ENCODE measurements at regions not wholly inside any gene's neighbourhood (a gene's known extent, or its start where the extent isn't known, plus 50 kb on each side); places are given as distances from the start of the nearest gene placed in this dataset.

DNA sequence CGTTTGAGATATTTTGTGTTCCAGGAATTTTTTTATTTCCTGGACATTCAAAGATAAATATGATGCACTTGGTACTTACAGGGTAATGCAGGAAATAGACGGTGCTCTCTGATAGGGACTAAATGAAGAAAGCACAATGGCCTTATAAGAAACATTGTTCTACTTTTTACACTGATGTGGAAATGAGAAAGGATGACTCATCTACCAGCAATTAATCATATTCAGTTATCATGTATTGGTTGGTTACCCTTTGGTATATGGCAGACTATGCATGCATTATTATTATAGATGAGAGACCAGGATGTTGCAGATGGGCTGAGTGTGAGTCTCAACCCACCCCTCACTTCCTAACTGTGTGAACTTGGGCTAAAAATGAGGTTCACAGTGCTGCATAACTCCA, 222.2 kb downstream of the FLRT2 start:
- H3K9me3 ChIP-seq (ENCODE audit: control extremely low read depth in 1 of 5, control insufficient read depth in 4 of 5, insufficient read depth in 2 of 5, low read depth in 1 of 5, low read length in 4 of 5): peaks cover 0 to 7% (median 0%) of the 10 kb centered on the region in 5 experiments
- no peak overlapping the region for H3K27ac ChIP-seq (ENCODE audit: insufficient read depth in 1 of 2, low read depth in 1 of 2, low read length in 2 of 2, poor library complexity in 1 of 2, severe bottlenecking in 2 of 2)
- no peak overlapping the region for H3K4me3 ChIP-seq (ENCODE audit: control insufficient read depth in 1 of 7, extremely low read depth in 1 of 7, insufficient read depth in 4 of 7, low read depth in 2 of 7, low read length in 6 of 7)
- no peaks in the 10 kb centered on the region for H3K4me1 ChIP-seq (ENCODE audit: control extremely low read depth in 1 of 4, control insufficient read depth in 4 of 4, insufficient read depth in 4 of 4, low read length in 3 of 4)
- no CpG with 5 or more reads among the region's 2 CpGs for WGBS (ENCODE audit: insufficient coverage)
- H3K36me3 ChIP-seq (ENCODE audit: control insufficient read depth in 4 of 4, insufficient read depth in 4 of 4, low read length in 3 of 4): no peaks in the 10 kb centered on the region
- CTCF ChIA-PET: no interaction called here
- POLR2A ChIA-PET: no interaction called here
- DNase-seq: no peak
- no peaks in the 10 kb centered on the region for H3K27me3 ChIP-seq (replicated peaks in 2 of 5; ENCODE audit: control insufficient read depth in 4 of 5, insufficient read depth in 5 of 5, low read length in 4 of 5)

DNA sequence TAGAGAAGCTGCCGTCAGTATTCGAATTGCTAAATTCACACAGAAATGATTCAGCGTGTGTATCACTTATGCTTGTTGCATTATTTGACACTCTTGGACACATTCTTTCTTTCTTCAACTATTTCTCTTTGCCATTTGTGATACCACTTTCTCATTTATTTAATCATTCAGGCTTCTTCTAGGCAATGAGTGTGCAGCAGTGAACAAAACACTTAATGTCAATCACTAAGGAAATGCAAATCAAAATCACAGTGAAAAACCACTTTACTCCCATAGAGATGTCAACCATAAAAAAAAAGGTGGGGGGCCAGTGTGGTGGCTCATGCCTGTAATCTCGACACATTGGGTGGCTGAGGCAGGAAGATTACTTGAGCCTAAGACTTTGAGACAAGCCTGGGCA, 214.6 kb downstream of the FLRT2 start:
- 100% methylated on average over 4 of the region's 4 CpGs for WGBS (ENCODE audit: insufficient coverage)

DNA sequence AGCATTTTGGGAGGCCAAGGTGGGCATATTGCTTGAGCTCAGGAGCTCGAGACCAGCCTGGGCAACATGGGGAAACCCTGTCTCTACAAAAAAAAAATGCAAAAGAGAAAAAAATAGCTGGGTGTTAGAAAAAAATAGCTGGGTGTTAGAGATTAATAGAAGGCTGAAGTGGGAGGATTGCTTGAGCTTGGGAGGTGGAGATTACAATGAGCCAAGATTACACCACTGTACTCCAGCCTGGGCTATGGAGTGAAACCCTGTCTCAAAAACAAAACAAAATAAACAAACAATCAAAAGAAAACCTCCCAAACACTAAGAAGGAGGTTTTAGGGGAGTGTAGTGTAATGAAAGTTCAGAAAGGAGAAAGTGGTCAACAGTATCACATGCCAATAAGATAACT, 202.1 kb downstream of the FLRT2 start:
- POLR2A ChIA-PET: no interaction called here
- CTCF ChIA-PET: no interaction called here
- no peak overlapping the region for H3K27ac ChIP-seq (ENCODE audit: insufficient read depth in 1 of 2, low read depth in 1 of 2, low read length in 2 of 2, poor library complexity in 1 of 2, severe bottlenecking in 2 of 2)
- H3K4me1 ChIP-seq (ENCODE audit: control extremely low read depth in 1 of 4, control insufficient read depth in 4 of 4, insufficient read depth in 4 of 4, low read length in 3 of 4): no peaks in the 10 kb centered on the region
- H3K36me3 ChIP-seq (ENCODE audit: control insufficient read depth in 4 of 4, insufficient read depth in 4 of 4, low read length in 3 of 4): no peaks in the 10 kb centered on the region
- H3K9me3 ChIP-seq (ENCODE audit: control extremely low read depth in 1 of 5, control insufficient read depth in 4 of 5, insufficient read depth in 2 of 5, low read depth in 1 of 5, low read length in 4 of 5): no peaks in the 10 kb centered on the region
- no peak overlapping the region for H3K4me3 ChIP-seq (ENCODE audit: control insufficient read depth in 1 of 7, extremely low read depth in 1 of 7, insufficient read depth in 4 of 7, low read depth in 2 of 7, low read length in 6 of 7)
- WGBS (ENCODE audit: insufficient coverage): 100% methylated on average over 1 of the region's 1 CpG
- no peak for DNase-seq
- H3K27me3 ChIP-seq (replicated peaks in 2 of 5; ENCODE audit: control insufficient read depth in 4 of 5, insufficient read depth in 5 of 5, low read length in 4 of 5): no peaks in the 10 kb centered on the region

More for the DNA sequence above, 214.6 kb downstream of the FLRT2 start:
- H3K4me1 ChIP-seq (ENCODE audit: control extremely low read depth in 1 of 4, control insufficient read depth in 4 of 4, insufficient read depth in 4 of 4, low read length in 3 of 4): no peaks in the 10 kb centered on the region
- H3K36me3 ChIP-seq (ENCODE audit: control insufficient read depth in 4 of 4, insufficient read depth in 4 of 4, low read length in 3 of 4): no peaks in the 10 kb centered on the region
- no peak overlapping the region for H3K4me3 ChIP-seq (ENCODE audit: control insufficient read depth in 1 of 7, extremely low read depth in 1 of 7, insufficient read depth in 4 of 7, low read depth in 2 of 7, low read length in 6 of 7)
- H3K9me3 ChIP-seq (ENCODE audit: control extremely low read depth in 1 of 5, control insufficient read depth in 4 of 5, insufficient read depth in 2 of 5, low read depth in 1 of 5, low read length in 4 of 5): peaks cover 0 to 7% (median 0%) of the 10 kb centered on the region in 5 experiments
- CTCF ChIA-PET: no interaction called here
- no peak overlapping the region for H3K27ac ChIP-seq (ENCODE audit: insufficient read depth in 1 of 2, low read depth in 1 of 2, low read length in 2 of 2, poor library complexity in 1 of 2, severe bottlenecking in 2 of 2)
- H3K27me3 ChIP-seq (replicated peaks in 2 of 5; ENCODE audit: control insufficient read depth in 4 of 5, insufficient read depth in 5 of 5, low read length in 4 of 5): no peaks in the 10 kb centered on the region
- POLR2A ChIA-PET: no interaction called here
- DNase-seq: no peak

DNA sequence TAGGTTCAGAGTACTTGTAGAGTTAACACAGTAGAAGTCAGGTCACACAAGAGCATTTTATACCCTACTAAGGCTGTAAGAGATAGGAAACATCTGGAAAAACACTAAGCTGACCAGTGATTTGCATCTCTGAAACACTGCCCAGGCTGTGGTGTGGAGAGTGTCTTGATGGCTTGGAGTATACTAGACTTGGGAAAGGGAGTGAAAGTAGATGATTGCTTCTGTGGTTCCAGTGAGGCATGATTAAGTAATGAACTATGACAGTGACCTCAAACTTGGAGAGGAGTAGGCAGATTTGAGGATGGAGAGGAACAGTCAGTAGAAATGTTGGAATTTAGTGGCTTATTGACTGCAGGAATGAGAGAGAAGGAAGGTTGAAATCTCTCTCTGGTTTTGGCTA, 201.2 kb downstream of the FLRT2 start:
- Histone ChIP-seq H3K27ac (ENCODE audit: insufficient read depth in 1 of 2, low read depth in 1 of 2, low read length in 2 of 2, poor library complexity in 1 of 2, severe bottlenecking in 2 of 2) (no peak overlapping the region), H3K4me3 (ENCODE audit: control insufficient read depth in 1 of 7, extremely low read depth in 1 of 7, insufficient read depth in 4 of 7, low read depth in 2 of 7, low read length in 6 of 7) (no peak overlapping the region), H3K9me3 (ENCODE audit: control extremely low read depth in 1 of 5, control insufficient read depth in 4 of 5, insufficient read depth in 2 of 5, low read depth in 1 of 5, low read length in 4 of 5) (no peaks in the 10 kb centered on the region), H3K36me3 (ENCODE audit: control insufficient read depth in 4 of 4, insufficient read depth in 4 of 4, low read length in 3 of 4) (no peaks in the 10 kb centered on the region), H3K4me1 (ENCODE audit: control extremely low read depth in 1 of 4, control insufficient read depth in 4 of 4, insufficient read depth in 4 of 4, low read length in 3 of 4) (no peaks in the 10 kb centered on the region), H3K27me3 (replicated peaks in 2 of 5; ENCODE audit: control insufficient read depth in 4 of 5, insufficient read depth in 5 of 5, low read length in 4 of 5) (no peaks in the 10 kb centered on the region)
- POLR2A ChIA-PET: no interaction called here
- CTCF ChIA-PET: no interaction called here
- no peak for DNase-seq

DNA sequence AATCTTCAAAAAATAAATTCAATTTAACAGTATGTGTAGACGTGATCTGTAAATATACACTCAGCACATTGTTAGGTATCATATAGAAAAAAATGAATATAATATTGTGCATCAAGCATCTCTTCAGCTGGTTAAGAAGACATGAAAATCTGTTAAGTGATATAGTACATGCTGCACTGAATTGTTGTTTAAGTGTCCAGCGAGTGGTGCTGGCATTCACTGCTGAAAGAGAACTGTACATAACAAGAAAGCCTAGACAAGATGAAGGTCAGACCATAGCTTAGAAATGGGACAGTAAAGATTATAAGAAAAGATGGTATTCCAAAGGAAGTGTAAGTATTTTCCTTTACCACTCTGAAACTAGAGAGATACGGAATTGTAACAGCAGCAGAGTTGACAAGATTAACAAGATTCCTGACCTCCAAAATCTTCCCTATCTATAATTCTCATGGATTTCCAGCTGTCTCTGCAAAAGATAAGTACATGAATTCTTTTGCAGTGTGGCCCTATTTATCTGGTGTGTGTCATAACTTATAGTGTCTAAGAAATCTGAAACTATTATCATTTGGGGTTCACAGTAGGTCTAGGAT, 198.6 kb downstream of the FLRT2 start:
- ChIA-PET CTCF (interaction anchor here (0.6 kb wide), 1 partner anchor 486 kb away, joined by 3 read pairs; no protein-coding TSS in a partner anchor), POLR2A (no interaction called here)
- Histone ChIP-seq H3K36me3 (ENCODE audit: control insufficient read depth in 4 of 4, insufficient read depth in 4 of 4, low read length in 3 of 4) (no peaks in the 10 kb centered on the region), H3K27ac (ENCODE audit: insufficient read depth in 1 of 2, low read depth in 1 of 2, low read length in 2 of 2, poor library complexity in 1 of 2, severe bottlenecking in 2 of 2) (no peak overlapping the region), H3K4me3 (ENCODE audit: control insufficient read depth in 1 of 7, extremely low read depth in 1 of 7, insufficient read depth in 4 of 7, low read depth in 2 of 7, low read length in 6 of 7) (no peak overlapping the region), H3K27me3 (replicated peaks in 2 of 5; ENCODE audit: control insufficient read depth in 4 of 5, insufficient read depth in 5 of 5, low read length in 4 of 5) (no peaks in the 10 kb centered on the region), H3K9me3 (ENCODE audit: control extremely low read depth in 1 of 5, control insufficient read depth in 4 of 5, insufficient read depth in 2 of 5, low read depth in 1 of 5, low read length in 4 of 5) (no peaks in the 10 kb centered on the region), H3K4me1 (ENCODE audit: control extremely low read depth in 1 of 4, control insufficient read depth in 4 of 4, insufficient read depth in 4 of 4, low read length in 3 of 4) (no peaks in the 10 kb centered on the region)
- no peak for DNase-seq
- 93% methylated on average over 1 of the region's 3 CpGs for WGBS (ENCODE audit: insufficient coverage)

DNA sequence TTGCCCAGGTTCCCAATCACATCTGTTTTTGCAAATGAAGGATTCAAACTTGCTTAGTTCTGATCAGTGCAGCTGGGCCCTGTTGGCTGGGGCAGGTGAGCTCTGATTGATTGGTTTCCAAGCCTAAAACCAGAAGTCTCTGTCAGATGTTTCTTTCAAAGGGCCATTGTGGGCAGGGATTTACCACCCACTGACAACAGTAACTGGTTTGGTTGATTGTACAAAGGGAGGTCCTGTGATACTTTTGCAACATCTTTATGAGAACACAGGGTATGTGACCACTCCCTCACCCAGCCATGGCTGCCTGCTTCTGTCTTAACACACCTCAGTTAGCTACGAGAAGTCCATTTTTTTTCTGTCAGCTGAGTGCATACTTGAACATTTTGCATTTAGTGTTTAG, 184.1 kb downstream of the FLRT2 start:
- Histone ChIP-seq H3K27me3 (replicated peaks in 2 of 5; ENCODE audit: control insufficient read depth in 4 of 5, insufficient read depth in 5 of 5, low read length in 4 of 5) (no peaks in the 10 kb centered on the region), H3K36me3 (ENCODE audit: control insufficient read depth in 4 of 4, insufficient read depth in 4 of 4, low read length in 3 of 4) (no peaks in the 10 kb centered on the region), H3K9me3 (ENCODE audit: control extremely low read depth in 1 of 5, control insufficient read depth in 4 of 5, insufficient read depth in 2 of 5, low read depth in 1 of 5, low read length in 4 of 5) (peaks cover 0 to 2% (median 0%) of the 10 kb centered on the region in 5 experiments), H3K27ac (ENCODE audit: insufficient read depth in 1 of 2, low read depth in 1 of 2, low read length in 2 of 2, poor library complexity in 1 of 2, severe bottlenecking in 2 of 2) (no peak overlapping the region), H3K4me3 (ENCODE audit: control insufficient read depth in 1 of 7, extremely low read depth in 1 of 7, insufficient read depth in 4 of 7, low read depth in 2 of 7, low read length in 6 of 7) (no peak overlapping the region), H3K4me1 (ENCODE audit: control extremely low read depth in 1 of 4, control insufficient read depth in 4 of 4, insufficient read depth in 4 of 4, low read length in 3 of 4) (no peaks in the 10 kb centered on the region)
- CTCF ChIA-PET: no interaction called here
- POLR2A ChIA-PET: no interaction called here
- DNase-seq: no peak
- 100% methylated on average over 1 of the region's 1 CpG for WGBS (ENCODE audit: insufficient coverage)

DNA sequence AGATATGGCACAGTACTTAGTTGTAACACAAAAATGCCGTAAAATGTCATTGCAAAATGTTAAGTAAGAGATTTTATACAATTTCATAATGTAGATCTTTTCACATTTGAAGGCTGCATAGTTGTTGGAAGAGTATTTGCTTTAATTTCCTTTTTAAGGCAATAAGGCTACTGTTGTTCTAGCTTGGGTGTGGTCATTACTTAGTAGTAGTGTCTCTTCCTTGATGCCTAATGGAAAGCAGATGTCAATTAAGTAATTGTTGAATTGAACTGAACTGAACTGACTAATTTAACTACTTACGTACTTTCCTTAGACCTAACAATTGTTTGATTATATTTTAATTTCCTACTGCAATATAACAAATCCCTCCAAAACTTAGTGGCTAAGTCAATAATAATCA, 181.7 kb downstream of the FLRT2 start:
- Histone ChIP-seq H3K4me3 (ENCODE audit: control insufficient read depth in 1 of 7, extremely low read depth in 1 of 7, insufficient read depth in 4 of 7, low read depth in 2 of 7, low read length in 6 of 7) (no peak overlapping the region), H3K27ac (ENCODE audit: insufficient read depth in 1 of 2, low read depth in 1 of 2, low read length in 2 of 2, poor library complexity in 1 of 2, severe bottlenecking in 2 of 2) (no peak overlapping the region), H3K4me1 (ENCODE audit: control extremely low read depth in 1 of 4, control insufficient read depth in 4 of 4, insufficient read depth in 4 of 4, low read length in 3 of 4) (no peaks in the 10 kb centered on the region), H3K9me3 (ENCODE audit: control extremely low read depth in 1 of 5, control insufficient read depth in 4 of 5, insufficient read depth in 2 of 5, low read depth in 1 of 5, low read length in 4 of 5) (no peaks in the 10 kb centered on the region), H3K27me3 (replicated peaks in 2 of 5; ENCODE audit: control insufficient read depth in 4 of 5, insufficient read depth in 5 of 5, low read length in 4 of 5) (no peaks in the 10 kb centered on the region), H3K36me3 (ENCODE audit: control insufficient read depth in 4 of 4, insufficient read depth in 4 of 4, low read length in 3 of 4) (no peaks in the 10 kb centered on the region)
- CTCF ChIA-PET: no interaction called here
- DNase-seq: no peak
- no CpG with 5 or more reads among the region's 2 CpGs for WGBS (ENCODE audit: insufficient coverage)
- POLR2A ChIA-PET: no interaction called here

All from common myeloid progenitor, CD34-positive (primary cell).